Left renal pelvis (tissue), 4 donors: ENCODE measurements at regions not wholly inside any gene's neighbourhood (a gene's known extent, or its start where the extent isn't known, plus 50 kb on each side); places are given as distances from the start of the nearest gene placed in this dataset.
"Not testable (repeated sequence)": the region's sequence is repeated elsewhere in the genome, so short reads cannot be mapped to it uniquely, and the experiment has no call there.

Experiments
- DNase-seq, 4 donors: peaks; one replicate each; pipeline ENCODE4 v3.0.0-alpha.2; 2013; ENCODE audit warnings: low read depth in 4 of 4, low spot score in 3 of 4

- DNase-seq, result no peak
These were observed 489.8 kb downstream of the TENT5A start for GRCh38 chr6:81262656-81263055.

GRCh38 chr6:81256223-81256622, 496.3 kb downstream of the TENT5A start:
- DNase-seq, result not testable (repeated sequence)

- no peak for DNase-seq
These were observed 498.7 kb downstream of the TENT5A start for GRCh38 chr6:81253821-81254220.

- DNase-seq, result no peak
These were observed 500.2 kb downstream of the TENT5A start for GRCh38 chr6:81252231-81252630.

- DNase-seq, result no peak
These were observed 506.3 kb downstream of the TENT5A start for GRCh38 chr6:81246200-81246599.

- DNase-seq, result no peak
These were observed 509.9 kb downstream of the TENT5A start for GRCh38 chr6:81242624-81243023.

- DNase-seq, result no peak
These were observed 511.1 kb downstream of the TENT5A start for GRCh38 chr6:81241126-81242041.

GRCh38 chr6:81238390-81238789, 514.1 kb downstream of the TENT5A start:
- DNase-seq, result no peak

- DNase-seq, result no peak
These were observed 515.3 kb downstream of the TENT5A start for GRCh38 chr6:81237226-81237625.

GRCh38 chr6:81235512-81235911, 517.0 kb downstream of the TENT5A start:
- DNase-seq, result no peak

- DNase-seq, result no peak
These were observed 518.5 kb downstream of the TENT5A start for GRCh38 chr6:81233990-81234389.

- no peak for DNase-seq
These were observed 523.4 kb downstream of the TENT5A start for GRCh38 chr6:81228912-81229555.

GRCh38 chr6:81226957-81227356, 525.5 kb downstream of the TENT5A start:
- no peak for DNase-seq

- no peak for DNase-seq
These were observed 535.8 kb downstream of the TENT5A start for GRCh38 chr6:81216668-81217067.

GRCh38 chr6:81215092-81215432, 537.4 kb downstream of the TENT5A start:
- DNase-seq, result no peak

GRCh38 chr6:81214414-81215091, 537.9 kb downstream of the TENT5A start:
- DNase-seq, result no peak

- DNase-seq, result no peak
These were observed 547.8 kb downstream of the TENT5A start for GRCh38 chr6:81204731-81205130.

GRCh38 chr6:81194374-81194773, 558.1 kb downstream of the TENT5A start:
- DNase-seq, result no peak

- DNase-seq, result peak in 2 of 4 donors; percentile 4 to 5
These were observed 580.3 kb downstream of the TENT5A start for GRCh38 chr6:81172056-81172740.

GRCh38 chr6:81169166-81169565, 583.3 kb downstream of the TENT5A start:
- DNase-seq, result no peak

GRCh38 chr6:81166770-81167169, 585.7 kb downstream of the TENT5A start:
- no peak for DNase-seq
